CD14-positive monocyte (primary cell): ENCODE measurements at regions not wholly inside any gene's neighbourhood (a gene's known extent, or its start where the extent isn't known, plus 50 kb on each side); places are given as distances from the start of the nearest gene placed in this dataset.

Experiments used
- DNase-seq, 3 donors: peaks; one replicate each; pipeline ENCODE4 v3.0.0-alpha.2; 2011 to 2022
- H2AFZ ChIP-seq: 2 replicates; pipeline ENCODE4 v1.6.0; 2012; ENCODE audit warnings: mild to moderate bottlenecking, low read depth, low read length, inconsistent platforms; ENCODE audit not compliant: insufficient read depth, poor library complexity, severe bottlenecking
- H3K27ac ChIP-seq, 2 donors: 1 replicate in 1 of 2; 2 replicates in 1 of 2; pipeline ENCODE4 v1.5.1; 2012 to 2013; ENCODE audit warnings: low read length in 2 of 2, control low read depth in 1 of 2, inconsistent platforms in 1 of 2, low read depth in 1 of 2, mild to moderate bottlenecking in 1 of 2
- H3K27me3 ChIP-seq, 2 donors: one replicate each; pipeline versions ENCODE4 v1.6.0 to v1.6.1; 2011 to 2013; ENCODE audit warnings: low read length in 2 of 2; ENCODE audit not compliant: control insufficient read depth in 2 of 2, insufficient read depth in 2 of 2
- H3K36me3 ChIP-seq, 2 donors: replicated peaks in 1 of 2; 1 replicate in 1 of 2; 2 replicates in 1 of 2; pipeline versions ENCODE4 v1.5.1 to v1.6.1; 2012 to 2013; ENCODE audit warnings: low read length in 2 of 2, control low read depth in 1 of 2, inconsistent platforms in 1 of 2, mild to moderate bottlenecking in 1 of 2; ENCODE audit not compliant: insufficient read depth in 2 of 2, control insufficient read depth in 1 of 2
- H3K4me1 ChIP-seq, 2 donors: 1 replicate in 1 of 2; 2 replicates in 1 of 2; pipeline versions ENCODE4 v1.5.1 to v1.6.1; 2012 to 2013; ENCODE audit warnings: low read length in 2 of 2, control low read depth in 1 of 2, inconsistent platforms in 1 of 2, mild to moderate bottlenecking in 1 of 2, moderate library complexity in 1 of 2; ENCODE audit not compliant: insufficient read depth in 2 of 2, control insufficient read depth in 1 of 2
- H3K4me2 ChIP-seq: replicated peaks from 2 replicates; pipeline ENCODE3; 2012; ENCODE audit warnings: low read length, moderate library complexity, mild to moderate bottlenecking; ENCODE audit not compliant: poor library complexity, severe bottlenecking; ENCODE audit errors: extremely low read depth
- H3K4me3 ChIP-seq, 3 experiments: fragments of 200-600 bp in 1 of 3; sonication (generic) in 1 of 3; replicated peaks in 1 of 3; 1 replicate in 2 of 3; 2 replicates in 1 of 3; pipeline ENCODE4 v1.5.1; 2011 to 2013; ENCODE audit warnings: low read length in 3 of 3, mild to moderate bottlenecking in 3 of 3, control low read depth in 2 of 3, low read depth in 2 of 3, inconsistent platforms in 1 of 3, moderate library complexity in 1 of 3
- H3K79me2 ChIP-seq: 2 replicates; pipeline ENCODE4 v1.6.0; 2012; ENCODE audit warnings: mild to moderate bottlenecking, control low read depth, inconsistent platforms, low read length, moderate library complexity; ENCODE audit not compliant: insufficient read depth
- H3K9ac ChIP-seq: 2 replicates; pipeline ENCODE4 v1.6.0; 2017; ENCODE audit warnings: low read length, mild to moderate bottlenecking; ENCODE audit not compliant: insufficient read depth, poor library complexity, severe bottlenecking
- H3K9me3 ChIP-seq, 2 donors: replicated peaks in 1 of 2; 1 replicate in 1 of 2; 2 replicates in 1 of 2; pipeline versions ENCODE4 v1.5.1 to v1.6.1; 2012 to 2013; ENCODE audit warnings: low read length in 2 of 2, control low read depth in 1 of 2; ENCODE audit not compliant: control insufficient read depth in 1 of 2, insufficient read depth in 1 of 2
- H4K20me1 ChIP-seq: 2 replicates; pipeline ENCODE4 v1.6.0; 2012; ENCODE audit warnings: mild to moderate bottlenecking, low read length, control low read depth, moderate library complexity; ENCODE audit not compliant: insufficient read depth
- H3K27ac Mint-ChIP-seq, 7 donors: one replicate each; pipeline ENCODE4 v1.8.0; 2020; ENCODE audit warnings: mild to moderate bottlenecking in 7 of 7, mixed read lengths in 7 of 7, moderate library complexity in 6 of 7, inconsistent platforms in 2 of 7
- H3K27me3 Mint-ChIP-seq, 3 donors: one replicate each; pipeline ENCODE4 v1.8.0; 2021 to 2022; ENCODE audit warnings: low read depth in 3 of 3, mild to moderate bottlenecking in 3 of 3, mixed read lengths in 3 of 3, moderate library complexity in 3 of 3, inconsistent platforms in 1 of 3
- H3K36me3 Mint-ChIP-seq, 2 donors: one replicate each; pipeline ENCODE4 v1.8.0; 2020; ENCODE audit warnings: mixed read lengths in 2 of 2, inconsistent platforms in 1 of 2, mild to moderate bottlenecking in 1 of 2
- H3K4me1 Mint-ChIP-seq: one replicate; pipeline ENCODE4 v1.8.0; 2020; ENCODE audit warnings: mild to moderate bottlenecking, mixed read lengths
- H3K4me3 Mint-ChIP-seq, 2 donors: one replicate each; pipeline ENCODE4 v1.8.0; 2020; ENCODE audit warnings: mild to moderate bottlenecking in 2 of 2, mixed read lengths in 2 of 2, moderate library complexity in 1 of 2
- H3K9me3 Mint-ChIP-seq, 7 donors: one replicate each; pipeline ENCODE4 v1.8.0; 2020 to 2022; ENCODE audit warnings: mixed read lengths in 7 of 7, mild to moderate bottlenecking in 6 of 7, moderate library complexity in 6 of 7, inconsistent platforms in 2 of 7
- CTCF ChIP-seq: fragments of 200-600 bp; IDR thresholded peaks from one replicate; pipeline ENCODE4 v1.8.0; 2022; ENCODE audit warnings: antibody characterized with exemption, mild to moderate bottlenecking
- WGBS: methylation state at CpG from one replicate; pipeline ENCODE4 v1.1.5; 2013; ENCODE audit warnings: missing lambda C conversion rate; ENCODE audit not compliant: insufficient coverage; 5-methylcytosine and 5-hydroxymethylcytosine counted together
- intact Hi-C, 2 donors: fragments of 100-400 bp; cut with micrococcal nuclease; formaldehyde crosslinking; loops; one replicate each; pipeline versions ENCODE4 v1.15.0 to v1.15.1; 2023

- no peaks in the 10 kb centered on the region for H3K27me3 ChIP-seq
- H3K4me2 ChIP-seq, result no peak overlapping the region
- TF ChIP-seq CTCF, result no peak
- Mint-ChIP-seq H3K27me3 (peaks cover 0 to 1% (median 0%) of the 10 kb centered on the region in 3 donors), H3K27ac (no peak overlapping the region), H3K4me1 (no peaks in the 10 kb centered on the region), H3K36me3 (no peaks in the 10 kb centered on the region), H3K9me3 (peaks cover 0 to 36% (median 18%) of the 10 kb centered on the region in 7 donors), H3K4me3 (no peak overlapping the region)
- H3K4me3 ChIP-seq, result no peak overlapping the region
- no peaks in the 10 kb centered on the region for H3K4me1 ChIP-seq
- DNase-seq, result no peak
- H3K36me3 ChIP-seq, result no peaks in the 10 kb centered on the region
- H4K20me1 ChIP-seq, result no peaks in the 10 kb centered on the region
- intact Hi-C loops, result no loop called here
- no peak overlapping the region for H3K27ac ChIP-seq
- H3K79me2 ChIP-seq, result no peaks in the 10 kb centered on the region
- peaks cover 13 to 43% of the 10 kb centered on the region in 2 donors for H3K9me3 ChIP-seq
- H3K9ac ChIP-seq, result no peak overlapping the region
- no peak overlapping the region for H2AFZ ChIP-seq
- 96% methylated on average over 4 of the region's 6 CpGs for WGBS
These were observed 732.3 kb upstream of the MIR17HG start for GRCh38 chr13:90615236-90615635.

- H3K4me3 Mint-ChIP-seq, result no peak overlapping the region
- no peaks in the 10 kb centered on the region for H3K36me3 Mint-ChIP-seq
- no peak overlapping the region for H3K27ac Mint-ChIP-seq
- peaks cover 0 to 1% (median 0%) of the 10 kb centered on the region in 3 donors for H3K27me3 Mint-ChIP-seq
- no peak for TF ChIP-seq CTCF
- H3K79me2 ChIP-seq, result no peaks in the 10 kb centered on the region
- no peak overlapping the region for H3K4me2 ChIP-seq
- peaks cover 0 to 36% (median 18%) of the 10 kb centered on the region in 7 donors for H3K9me3 Mint-ChIP-seq
- H2AFZ ChIP-seq, result no peak overlapping the region
- no peak overlapping the region for H3K4me3 ChIP-seq
- no peaks in the 10 kb centered on the region for H4K20me1 ChIP-seq
- H3K36me3 ChIP-seq, result no peaks in the 10 kb centered on the region
- WGBS, result 84% methylated on average over 5 of the region's 5 CpGs
- H3K4me1 ChIP-seq, result no peaks in the 10 kb centered on the region
- no peak overlapping the region for H3K9ac ChIP-seq
- intact Hi-C loops, result no loop called here
- no peak overlapping the region for H3K27ac ChIP-seq
- H3K27me3 ChIP-seq, result no peaks in the 10 kb centered on the region
- H3K4me1 Mint-ChIP-seq, result no peaks in the 10 kb centered on the region
- H3K9me3 ChIP-seq, result peaks cover 13 to 43% of the 10 kb centered on the region in 2 donors
- DNase-seq, result no peak
These were observed 731.7 kb upstream of the MIR17HG start for GRCh38 chr13:90615767-90616166.
